C1 segment of cervical spinal cord (tissue), 14 donors: ENCODE measurements at regions not wholly inside any gene's neighbourhood (a gene's known extent, or its start where the extent isn't known, plus 50 kb on each side); places are given as distances from the start of the nearest gene placed in this dataset.
"Not testable (repeated sequence)": the region's sequence is repeated elsewhere in the genome, so short reads cannot be mapped to it uniquely, and the experiment has no call there.

Experiments
- DNase-seq, 14 donors: peaks; one replicate each; lab custom pipeline; 2025; lab: John Stamatoyannopoulos, UW

DNA sequence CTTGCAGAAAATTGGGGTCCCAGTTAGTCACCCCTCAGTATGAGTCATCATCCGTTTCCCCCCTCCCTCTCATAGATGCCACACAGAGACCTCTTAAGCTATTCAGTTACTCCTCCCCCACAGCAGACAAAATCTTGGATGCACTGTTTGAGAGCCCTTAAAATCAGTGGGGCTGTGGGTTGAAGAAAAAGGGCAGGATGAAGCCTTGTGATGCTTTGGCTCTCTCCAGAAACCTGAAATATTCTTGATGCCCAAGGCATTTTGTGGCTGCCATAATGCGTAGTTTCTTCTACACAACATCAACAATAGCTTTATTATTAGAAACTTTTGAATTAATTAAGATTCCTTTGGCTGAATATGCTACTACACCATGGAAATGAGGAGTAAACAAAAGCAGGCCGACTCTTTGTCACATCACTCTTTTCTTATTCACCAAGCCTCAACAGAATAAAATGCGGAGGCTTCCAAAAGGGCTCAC, 133.8 kb downstream of the MRPS30 start:
- no peak for DNase-seq

DNA sequence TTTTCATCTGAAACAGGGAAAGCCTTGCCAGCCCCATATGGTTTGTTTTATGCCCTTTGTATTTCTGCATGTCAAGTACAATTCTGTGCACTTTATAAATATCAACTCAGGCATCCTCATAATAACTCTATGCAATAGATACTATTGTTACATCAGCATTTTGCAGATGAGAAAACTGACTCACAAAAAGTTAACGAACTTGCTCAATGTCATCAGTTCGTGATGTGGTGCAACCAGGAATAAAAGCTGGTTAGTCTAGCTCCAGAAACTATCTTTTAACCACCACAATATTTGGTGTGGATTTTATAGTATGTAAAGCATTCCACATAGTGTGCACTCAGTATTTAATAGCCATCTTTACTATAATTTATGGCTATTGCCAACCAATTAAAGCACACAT, 134.9 kb downstream of the MRPS30 start:
- DNase-seq, result no peak

DNA sequence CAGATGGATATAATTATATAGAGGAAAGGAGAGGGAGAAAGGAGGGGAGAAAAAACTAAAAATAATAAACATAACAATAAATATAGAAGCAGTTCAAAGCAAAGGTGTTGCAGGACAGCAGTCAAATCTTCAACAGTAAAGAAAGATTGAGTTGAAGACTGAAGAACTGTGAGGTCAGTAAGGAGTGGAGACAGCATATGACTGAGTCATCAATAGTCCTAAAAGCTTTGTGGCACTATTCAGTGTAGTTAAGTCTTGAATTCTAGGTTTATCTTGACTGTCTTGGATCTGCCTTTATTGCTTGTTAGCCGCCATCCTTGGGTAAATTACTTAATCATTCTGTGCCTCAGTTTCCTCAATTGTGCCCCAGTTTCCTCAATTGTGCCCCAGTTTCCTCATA, 137.0 kb downstream of the MRPS30 start:
- DNase-seq, result no peak

DNA sequence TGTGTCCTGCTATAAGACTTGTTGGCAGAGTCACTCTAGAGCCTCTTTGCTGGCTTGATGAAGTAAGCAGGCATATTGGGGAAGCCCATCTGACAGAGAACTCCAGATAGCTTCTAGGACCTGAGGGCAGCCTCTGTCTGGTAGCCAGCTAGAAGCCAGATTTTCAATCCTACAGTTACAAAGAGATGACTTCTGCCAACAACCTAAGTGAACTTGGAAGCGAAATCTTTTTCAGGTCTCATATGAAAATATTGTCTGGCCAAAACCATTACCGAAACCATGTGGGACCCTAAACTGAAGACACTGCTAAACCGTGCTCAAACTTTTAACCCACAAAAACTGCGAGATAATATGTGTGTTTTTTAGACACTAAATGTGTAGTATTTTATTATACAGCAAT, 140.9 kb downstream of the MRPS30 start:
- no peak for DNase-seq

DNA sequence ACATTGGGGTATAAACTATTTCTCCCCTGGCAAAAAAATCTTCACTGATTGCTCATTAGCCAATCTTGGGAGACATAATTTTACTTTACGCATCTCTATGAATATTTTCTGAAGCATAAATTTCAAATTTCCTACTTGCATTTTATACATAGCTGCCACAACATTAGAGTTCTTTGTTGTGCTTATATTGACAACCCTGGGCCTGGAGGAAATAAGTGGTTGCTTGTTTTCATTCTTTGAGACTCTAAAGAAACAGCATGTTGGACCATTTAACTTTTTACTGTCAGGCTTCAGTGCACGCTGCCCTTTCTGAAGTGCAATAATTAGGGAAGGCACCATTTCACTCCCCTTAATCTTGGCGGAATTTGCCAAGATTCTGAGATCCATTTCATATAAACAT, 142.6 kb downstream of the MRPS30 start:
- no peak for DNase-seq

DNA sequence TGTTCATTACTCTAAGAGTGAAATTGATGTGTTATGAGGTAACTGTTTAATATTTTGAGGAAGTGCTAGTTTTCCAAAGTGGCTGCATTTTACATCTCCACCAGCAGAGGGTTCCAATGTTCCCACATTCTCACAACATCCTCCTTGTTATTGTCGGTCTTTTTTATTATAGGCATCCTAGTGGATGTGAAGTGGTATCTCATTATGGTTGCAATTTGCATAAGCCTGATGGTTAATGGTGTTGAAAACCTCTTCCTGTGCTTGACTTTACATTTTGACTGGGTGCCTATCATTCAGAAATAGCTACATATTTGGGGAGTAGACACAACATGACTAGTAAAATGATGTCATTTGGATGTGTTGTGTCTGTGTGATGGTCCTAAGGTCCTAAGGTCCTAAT, 143.6 kb downstream of the MRPS30 start:
- no peak for DNase-seq

DNA sequence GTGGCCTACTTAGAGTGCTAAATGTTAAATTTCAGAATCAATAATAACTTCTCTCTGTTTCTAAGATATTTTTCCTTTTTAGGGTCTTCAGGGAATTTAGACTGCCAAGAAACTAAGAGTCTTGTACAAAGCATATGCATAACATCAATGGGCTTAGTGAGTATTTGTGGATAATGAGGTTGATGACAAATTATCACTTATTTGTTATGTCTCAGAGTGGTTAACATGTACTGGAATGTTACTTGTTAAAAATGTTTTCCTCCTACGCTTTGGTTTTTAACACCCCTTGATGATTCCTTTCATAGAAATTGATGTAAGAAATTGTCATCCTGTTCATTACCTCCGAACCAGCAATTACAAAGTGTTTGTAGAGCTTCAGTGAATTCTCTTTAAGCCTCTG, 144.3 kb downstream of the MRPS30 start:
- DNase-seq, result no peak

DNA sequence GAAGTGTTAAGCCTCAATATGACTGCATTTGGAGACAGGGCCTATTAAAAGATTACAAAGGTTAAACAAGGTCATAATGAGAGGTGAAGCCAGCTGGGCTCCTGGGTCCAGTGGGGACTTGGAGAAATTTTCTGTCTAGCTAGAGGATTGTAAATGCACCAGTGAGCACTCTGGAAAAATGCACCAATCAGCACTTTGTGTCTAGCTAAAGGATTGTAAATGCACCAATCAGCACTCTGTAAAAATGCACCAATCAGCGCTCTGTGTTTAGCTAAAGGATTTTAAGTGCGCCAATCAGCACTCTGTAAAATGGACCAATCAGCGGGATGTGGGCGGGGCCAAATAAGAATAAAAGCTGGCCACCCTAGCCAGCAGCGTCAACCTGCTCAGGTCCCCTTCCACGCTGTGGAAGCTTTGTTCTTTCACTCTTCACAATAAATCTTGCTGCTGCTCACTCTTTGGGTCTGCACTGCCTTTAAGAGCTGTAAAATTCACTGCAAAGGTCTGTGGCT, 150.3 kb downstream of the MRPS30 start:
- DNase-seq, result not testable (repeated sequence)

DNA sequence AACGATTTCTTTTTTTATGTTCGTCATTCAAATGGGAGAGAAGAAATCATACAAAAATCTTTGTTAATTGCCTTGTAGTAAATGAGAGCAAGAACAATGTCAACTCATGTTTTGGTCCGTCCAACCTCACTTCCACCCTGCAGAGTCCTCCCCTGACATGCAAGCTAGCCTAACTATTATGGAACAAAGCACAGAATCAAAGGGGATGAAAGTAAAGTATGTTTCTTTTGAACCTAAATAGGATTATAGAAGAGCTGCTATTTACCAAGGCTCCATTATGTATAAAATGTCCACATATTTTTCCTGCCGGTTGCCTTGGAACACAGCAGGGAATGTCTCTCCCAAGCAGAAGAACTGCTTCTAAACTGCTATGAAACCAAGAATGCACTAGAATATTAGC, 161.1 kb downstream of the MRPS30 start:
- DNase-seq, result no peak

DNA sequence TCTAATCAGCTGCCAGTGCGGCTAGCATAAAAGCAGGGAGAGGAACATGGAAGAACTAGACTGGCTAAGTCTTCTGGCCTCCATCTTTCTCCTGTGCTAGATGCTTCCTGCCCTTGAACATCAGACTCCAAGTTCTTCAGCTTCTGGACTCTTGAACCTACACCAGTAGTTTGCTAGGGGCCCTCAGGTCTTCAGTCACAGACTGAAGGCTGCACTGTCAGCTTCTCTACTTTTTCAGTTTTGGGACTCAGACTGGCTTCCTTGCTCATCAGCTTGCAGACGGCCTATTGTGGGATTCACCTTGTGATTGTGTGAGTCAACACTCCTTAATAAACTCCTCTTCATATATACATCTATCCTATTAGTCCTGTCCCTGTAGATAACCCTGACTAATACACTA, 162.2 kb downstream of the MRPS30 start:
- DNase-seq, result not testable (repeated sequence)

DNA sequence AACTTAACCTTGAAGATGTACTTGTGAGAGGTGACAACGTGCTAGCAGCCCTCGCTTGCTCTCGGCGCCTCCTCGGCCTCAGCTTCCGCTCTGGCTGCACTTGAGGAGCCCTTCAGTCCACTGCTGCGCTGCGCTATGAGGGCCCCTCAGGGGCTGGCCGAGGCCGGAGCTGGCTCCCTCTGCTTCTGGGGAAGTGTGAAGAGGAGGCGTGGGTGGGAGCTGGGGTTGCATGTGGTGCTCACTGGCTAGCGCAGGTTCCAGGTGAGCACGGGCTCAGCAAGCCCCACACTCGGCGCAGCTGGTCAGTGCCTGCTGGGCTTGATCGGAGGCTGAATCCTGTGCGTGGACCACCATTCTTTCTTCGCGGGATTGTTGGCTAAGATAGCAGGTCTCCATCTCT, 166.1 kb downstream of the MRPS30 start:
- DNase-seq, result no peak

DNA sequence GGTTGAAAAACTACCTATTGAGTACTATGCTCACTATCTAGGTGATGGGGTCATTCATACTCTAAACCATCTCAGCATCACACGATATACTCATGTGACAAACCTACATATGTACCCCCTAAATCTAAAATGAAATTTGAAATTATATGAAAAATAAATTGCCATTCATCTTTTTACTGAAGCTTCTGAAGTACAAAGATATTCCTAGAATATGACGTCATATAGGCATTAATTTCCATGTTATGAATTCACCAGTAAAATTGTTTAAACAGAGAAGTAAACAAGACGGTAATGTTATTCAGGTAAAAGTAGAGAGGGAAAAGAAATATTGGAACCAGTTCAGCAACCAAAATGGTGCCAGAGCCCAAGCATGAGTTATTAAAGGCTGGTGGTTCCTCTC, 173.0 kb downstream of the MRPS30 start:
- DNase-seq, result no peak

DNA sequence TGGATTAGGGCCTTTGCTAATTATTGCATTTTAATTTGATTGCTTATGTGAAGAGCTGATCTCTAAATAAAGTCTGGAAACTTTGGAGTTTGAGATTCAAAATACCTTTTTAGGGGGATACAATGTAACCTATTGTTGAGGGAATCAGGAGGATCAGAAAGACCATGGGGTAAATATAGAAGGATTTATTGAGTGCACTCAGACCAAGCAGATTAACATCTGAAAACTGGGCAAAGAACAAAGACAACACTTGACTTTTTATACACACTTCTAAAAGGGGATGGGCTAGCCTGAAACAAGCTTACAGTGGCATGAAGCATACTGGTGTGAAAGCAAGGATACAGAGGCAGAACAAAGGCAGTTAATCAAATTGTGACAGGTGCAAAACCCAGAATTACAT, 174.3 kb downstream of the MRPS30 start:
- no peak for DNase-seq

DNA sequence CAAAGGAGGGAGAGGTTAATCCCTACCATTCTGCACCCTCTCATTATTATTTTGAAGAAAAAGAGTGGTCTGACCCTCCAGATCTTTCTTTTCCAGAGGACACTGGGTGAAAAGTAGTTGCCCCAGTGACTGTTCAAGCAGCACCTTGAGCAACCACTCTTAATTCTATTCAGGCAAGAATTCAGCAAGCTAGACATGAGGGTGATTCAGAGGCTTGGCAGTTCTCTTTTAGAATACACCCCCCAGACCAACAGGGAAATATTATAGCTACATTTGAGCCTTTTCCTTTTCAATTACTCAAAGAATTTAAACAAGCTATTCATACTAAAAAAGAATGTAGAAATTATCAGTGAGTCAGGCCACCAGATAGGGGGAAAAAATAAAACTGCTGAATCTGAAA, 178.3 kb downstream of the MRPS30 start:
- no peak for DNase-seq

DNA sequence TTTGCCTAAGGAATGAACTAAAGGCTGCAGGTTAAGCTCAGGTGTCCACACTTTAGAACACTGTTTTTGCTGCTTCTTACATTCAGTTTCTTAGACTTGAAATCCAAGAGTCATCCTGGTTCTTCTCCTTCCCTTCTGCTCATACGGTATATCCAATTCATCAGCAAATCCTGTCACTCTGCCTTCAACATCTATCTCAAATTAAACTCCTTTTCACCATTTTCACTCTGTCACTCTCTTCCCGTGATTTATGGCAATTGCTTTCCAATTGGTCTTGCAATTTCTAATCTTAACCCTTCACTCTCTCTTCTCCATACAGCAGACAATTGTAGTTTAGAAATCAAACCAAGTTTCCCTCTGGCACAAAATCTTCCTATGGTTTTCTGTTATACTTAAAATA, 182.9 kb downstream of the MRPS30 start:
- no peak for DNase-seq

DNA sequence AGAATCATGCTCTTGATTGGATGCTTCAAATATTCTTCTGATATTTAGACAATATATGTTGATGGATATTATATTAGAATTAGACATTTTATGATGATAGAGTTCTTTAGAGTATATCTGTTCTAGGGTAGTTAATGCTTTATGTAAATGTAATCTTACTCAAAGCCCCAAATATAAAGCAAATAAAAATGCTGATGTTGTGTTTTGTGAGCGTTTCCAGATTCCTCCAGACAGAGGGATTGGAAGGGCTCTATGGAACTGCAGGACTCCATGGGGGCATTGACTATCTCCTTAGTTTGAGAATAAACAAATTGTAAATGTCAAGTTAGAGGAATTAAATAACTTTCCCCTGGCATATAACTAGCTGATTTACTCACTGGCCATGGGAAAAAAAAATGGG, 184.5 kb downstream of the MRPS30 start:
- DNase-seq, result no peak

DNA sequence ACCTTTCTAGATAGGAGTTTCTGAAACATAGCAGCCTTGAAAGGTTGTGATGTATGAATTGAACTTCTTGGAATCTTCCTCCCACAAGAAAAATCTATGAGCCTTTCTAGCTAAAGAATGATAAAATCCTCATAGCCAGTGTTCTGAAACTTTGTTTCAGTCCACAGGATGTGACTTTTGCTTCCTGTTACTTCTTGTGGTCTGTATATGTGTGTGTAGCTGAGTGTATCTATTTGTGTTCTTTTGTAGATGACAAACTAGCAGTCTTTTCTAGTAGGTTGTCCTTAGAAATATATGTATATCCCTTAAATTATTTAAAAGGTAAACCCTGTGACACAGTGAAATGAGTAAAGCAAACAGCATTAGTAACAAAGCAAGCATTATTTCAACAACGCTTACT, 188.8 kb downstream of the MRPS30 start:
- no peak for DNase-seq

DNA sequence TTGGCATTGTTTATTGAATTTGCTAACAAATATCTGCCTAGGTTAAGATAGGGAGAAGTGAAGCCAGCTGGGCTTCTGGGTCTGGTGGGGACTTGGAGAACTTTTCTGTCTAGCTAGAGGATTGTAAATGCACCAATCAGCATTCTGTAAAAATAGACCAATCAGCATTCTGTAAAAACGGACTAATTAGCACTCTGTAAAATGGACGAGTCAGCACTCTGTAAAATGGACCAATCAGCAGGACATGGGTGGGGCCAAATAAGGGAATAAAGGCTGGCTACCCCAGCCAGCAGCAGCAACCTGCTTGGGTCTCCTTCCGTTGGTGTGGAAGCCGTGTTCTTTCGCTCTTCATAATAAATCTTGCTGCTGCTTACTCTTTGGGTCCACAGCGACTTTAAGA, 198.4 kb downstream of the MRPS30 start:
- DNase-seq, result not testable (repeated sequence)

DNA sequence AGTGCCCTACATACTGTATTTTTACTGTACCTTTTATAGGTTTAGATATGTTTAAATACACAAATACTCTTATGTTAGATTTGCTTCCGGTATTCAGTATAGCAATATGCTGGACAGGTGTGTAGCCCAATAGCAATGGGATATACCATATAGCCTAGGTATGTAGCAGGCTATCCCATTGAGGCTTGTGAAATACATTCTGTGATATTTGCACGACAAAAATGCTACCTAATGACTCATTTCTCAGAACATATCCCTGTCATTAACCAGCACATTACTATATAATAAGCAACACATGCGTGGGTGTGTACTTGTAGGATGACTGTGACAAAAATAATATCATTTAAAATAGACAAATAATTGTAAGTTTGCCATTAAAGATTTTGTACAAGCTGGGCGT, 208.8 kb downstream of the MRPS30 start:
- no peak for DNase-seq

DNA sequence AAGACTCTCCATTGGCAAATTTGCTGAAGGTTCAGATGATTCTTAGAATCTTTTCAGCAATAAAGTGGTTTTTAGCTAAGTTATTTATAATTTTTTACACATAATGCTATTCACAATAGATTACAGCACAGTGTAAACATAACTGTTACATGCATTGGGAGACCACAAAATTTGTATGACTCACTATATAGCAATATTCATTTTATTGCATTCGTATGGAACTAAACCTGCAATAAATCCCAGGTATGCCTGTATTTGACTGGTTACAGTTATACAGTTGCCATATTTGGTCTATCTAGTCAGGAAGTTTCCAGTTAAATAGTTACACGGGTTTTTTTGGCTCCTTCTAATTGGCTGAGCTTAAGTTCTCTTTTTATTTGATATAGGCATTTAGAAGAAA, 220.8 kb downstream of the MRPS30 start:
- no peak for DNase-seq

DNA sequence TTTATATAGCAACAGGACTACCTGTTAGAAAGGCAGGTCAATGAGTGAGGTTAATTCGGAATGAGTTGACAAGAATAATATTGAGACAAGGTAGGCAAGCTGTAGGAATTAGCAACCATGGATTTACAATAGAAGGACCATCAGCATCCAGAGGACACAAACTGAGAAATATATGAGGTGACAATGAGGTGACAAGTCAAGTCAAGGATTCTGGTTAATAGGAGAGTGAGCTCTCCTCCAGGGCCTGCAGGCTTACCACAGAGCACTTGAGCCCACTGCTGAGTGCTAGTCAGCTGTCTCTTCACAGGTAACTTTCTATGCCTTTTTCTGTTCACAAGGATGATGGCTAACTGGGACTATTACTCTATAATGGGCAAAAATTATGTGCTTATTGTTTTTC, 227.2 kb downstream of the MRPS30 start:
- no peak for DNase-seq

DNA sequence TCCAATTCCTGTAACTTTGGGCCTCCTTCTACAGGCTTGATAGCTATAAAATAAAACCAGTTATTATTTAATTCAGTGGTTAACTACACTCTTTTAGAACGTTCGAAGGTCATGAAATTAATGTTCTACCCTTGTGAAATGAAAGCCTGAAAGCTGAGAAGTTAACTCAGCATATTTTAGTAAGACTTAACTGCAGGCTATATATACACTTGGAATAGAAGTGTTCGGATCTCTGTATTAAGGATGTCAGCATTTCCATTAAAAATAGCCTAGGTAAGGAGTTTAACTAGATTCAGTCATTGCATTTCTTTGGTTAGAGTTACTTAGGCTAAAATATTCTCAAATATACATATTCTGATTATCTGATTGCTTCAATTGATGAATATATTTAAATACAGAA, 229.2 kb downstream of the MRPS30 start:
- DNase-seq, result no peak

DNA sequence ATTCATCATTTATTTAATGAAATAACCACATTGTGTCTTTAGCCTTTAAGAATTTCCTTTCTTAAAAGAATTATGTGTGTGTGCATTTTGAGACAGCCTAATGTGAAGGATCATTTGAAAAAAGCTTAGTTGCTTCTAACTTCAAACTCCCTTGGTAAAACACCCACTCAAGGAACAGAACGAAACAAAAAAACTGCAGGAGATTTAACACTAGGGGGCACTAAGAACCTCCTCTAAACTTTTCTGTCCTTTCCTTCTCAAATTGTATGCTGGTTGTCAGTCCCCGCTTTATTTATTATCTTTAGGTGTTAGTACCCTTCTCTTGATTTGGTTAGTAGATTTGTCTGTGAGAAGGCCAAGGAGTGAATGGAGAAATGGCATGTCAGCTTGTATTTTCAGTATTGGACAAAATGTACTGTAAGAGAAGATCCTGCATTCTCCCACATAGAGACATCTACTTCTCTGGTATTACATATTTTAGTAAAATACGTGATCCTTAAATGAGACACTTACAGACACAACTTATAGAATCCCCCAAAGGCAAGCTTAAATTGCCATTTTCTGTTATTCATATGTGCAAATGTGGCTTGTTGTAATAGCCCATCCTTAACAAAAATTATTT, 229.7 kb downstream of the MRPS30 start:
- DNase-seq, result peak in 2 of 14 donors; percentile 0 to 50

DNA sequence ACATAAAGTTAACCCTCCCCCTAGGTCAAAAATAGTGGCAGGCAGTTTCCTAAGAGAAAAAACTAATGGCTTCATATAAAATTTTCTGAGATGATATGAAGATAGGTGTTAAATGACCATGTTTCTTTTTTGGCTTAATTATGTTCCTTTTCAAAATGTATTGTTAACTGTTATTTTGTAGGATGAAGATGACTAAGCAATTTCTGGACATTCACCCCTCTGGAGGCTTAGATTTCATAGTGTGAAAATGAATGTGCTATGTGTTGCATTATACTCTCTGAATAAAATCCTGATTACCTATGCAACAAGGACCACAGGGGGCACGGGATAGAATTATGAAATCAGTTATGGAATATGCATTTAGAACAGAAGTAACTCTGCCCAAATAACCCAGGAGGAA, 233.5 kb downstream of the MRPS30 start:
- DNase-seq, result no peak
